HepG2 (cell line): ENCODE measurements at regions not wholly inside any gene's neighbourhood (a gene's known extent, or its start where the extent isn't known, plus 50 kb on each side); places are given as distances from the start of the nearest gene placed in this dataset.

Source experiments
- ATAC-seq: fragments of 200-7000 bp; cut with Tn5 transposase; 3 replicates; pipeline ENCODE4 v1.9.1; 2020; ENCODE audit warnings: mild to moderate bottlenecking, moderate library complexity
- BruUV-seq: library from RNA; stranded (reverse); fragments of 400-500 nt; replicated peaks from 2 replicates; lab custom pipeline; 2021; lab: Mats Ljungman, UMichigan
- CTCF ChIA-PET: fragments of 300-600 bp; formaldehyde crosslinking; extraction: SDS; loops from one replicate; lab custom pipeline; 2021; ENCODE audit warnings: low total read pairs, inconsistent platforms, low intra/inter-chr PET ratio; lab: Yijun Ruan, JAX
- POLR2A ChIA-PET: fragments of 350-600 bp; sonication (Branson Sonifier 250); formaldehyde crosslinking; loops from one replicate; lab custom pipeline; 2020; ENCODE audit warnings: antibody characterized with exemption, inconsistent platforms; lab: Yijun Ruan, JAX
- DNase-seq: peaks from one replicate; pipeline ENCODE4 v3.0.0-alpha.2; 2015; ENCODE audit warnings: low spot score
- FAIRE-seq: peaks from 3 replicates; lab custom pipeline; 2011; peaks lifted over from hg19 to GRCh38; lab: Jason Lieb, UNC
- H2AFZ ChIP-seq: one replicate; pipeline ENCODE4 v1.6.1; 2011; ENCODE audit warnings: low read length, inconsistent platforms
- H3K27ac ChIP-seq: fragments of 300-600 bp; 3 replicates; pipeline ENCODE4 v1.8.0; 2011; ENCODE audit warnings: mixed run types, mild to moderate bottlenecking, mixed read lengths, low read length, inconsistent platforms; ENCODE audit not compliant: insufficient read depth; ENCODE audit errors: extremely low read length
- H3K27me3 ChIP-seq, 2 experiments: fragments of 200-600 bp in 1 of 2; 2 replicates in 1 of 2; 3 replicates in 1 of 2; pipeline versions ENCODE4 v1.6.0 to v1.8.0; 2011; ENCODE audit warnings: low read length in 2 of 2, mild to moderate bottlenecking in 2 of 2, moderate library complexity in 2 of 2, inconsistent platforms in 1 of 2; ENCODE audit not compliant: insufficient read depth in 2 of 2, control insufficient read depth in 1 of 2
- H3K36me3 ChIP-seq, 2 experiments: fragments of 200-600 bp in 1 of 2; replicated peaks in 1 of 2; 2 replicates in 1 of 2; 3 replicates in 1 of 2; pipeline versions ENCODE4 v1.5.1 to v1.8.0; 2011; ENCODE audit warnings: low read length in 2 of 2, inconsistent platforms in 1 of 2; ENCODE audit not compliant: insufficient read depth in 2 of 2, control insufficient read depth in 1 of 2
- H3K4me1 ChIP-seq: 2 replicates; pipeline ENCODE4 v1.5.1; 2012; ENCODE audit warnings: low read length, inconsistent platforms; ENCODE audit not compliant: insufficient read depth
- H3K4me2 ChIP-seq: 2 replicates; pipeline ENCODE4 v1.6.0; 2011; ENCODE audit warnings: low read depth, low read length, inconsistent platforms
- H3K4me3 ChIP-seq, 3 experiments: fragments of 200-600 bp in 1 of 3; sonication (generic), shearing (Covaris generic) in 1 of 3; replicated peaks in 1 of 3; 2 replicates each; pipeline ENCODE4 v1.5.1; 2011 to 2016; ENCODE audit warnings: low read length in 3 of 3, inconsistent platforms in 2 of 3, low read depth in 2 of 3, mild to moderate bottlenecking in 2 of 3, control low read depth in 1 of 3, mixed read lengths in 1 of 3; ENCODE audit not compliant: insufficient read depth in 1 of 3
- H3K79me2 ChIP-seq: one replicate; pipeline ENCODE4 v1.6.1; 2011; ENCODE audit warnings: low read length, inconsistent platforms; ENCODE audit not compliant: insufficient read depth
- H3K9ac ChIP-seq: 2 replicates; pipeline ENCODE4 v1.6.0; 2011; ENCODE audit warnings: mild to moderate bottlenecking, low read depth, low read length, inconsistent platforms; ENCODE audit not compliant: insufficient read depth
- H3K9me3 ChIP-seq: 2 replicates; pipeline ENCODE4 v1.5.1; 2012; ENCODE audit warnings: mild to moderate bottlenecking, low read length
- H4K20me1 ChIP-seq: 2 replicates; pipeline ENCODE4 v1.6.0; 2011; ENCODE audit warnings: inconsistent platforms, mild to moderate bottlenecking, low read length, moderate library complexity; ENCODE audit not compliant: insufficient read depth
- FLYWCH1 ChIP-seq: sonication (generic); formaldehyde crosslinking; IDR thresholded peaks from 2 replicates; pipeline ENCODE4 v1.8.1; 2023; ENCODE audit warnings: mild to moderate bottlenecking, missing genetic modification reagents
- HMG20A ChIP-seq: IDR thresholded peaks from 2 replicates; pipeline ENCODE4 v1.6.1; 2016; ENCODE audit warnings: borderline replicate concordance
- KLF12 ChIP-seq: sonication (generic); formaldehyde crosslinking; IDR thresholded peaks from 2 replicates; pipeline ENCODE4 v1.4.0; 2020; ENCODE audit warnings: missing genetic modification reagents, borderline replicate concordance
- NFIC ChIP-seq: IDR thresholded peaks from 2 replicates; pipeline ENCODE4 v1.6.1; 2012; ENCODE audit warnings: mild to moderate bottlenecking, low read length, inconsistent platforms
- ZNF263 ChIP-seq: sonication (generic); formaldehyde crosslinking; IDR thresholded peaks from 2 replicates; pipeline ENCODE4 v1.4.0; 2020; ENCODE audit warnings: missing genetic modification reagents
- ZNF710 ChIP-seq: sonication (generic); formaldehyde crosslinking; IDR thresholded peaks from 2 replicates; pipeline ENCODE4 v1.5.0; 2020; ENCODE audit warnings: mild to moderate bottlenecking, missing genetic modification reagents, borderline replicate concordance
- WGBS: methylation state at CpG from one replicate; pipeline ENCODE4 v1.1.6; 2017; ENCODE audit warnings: low lambda C conversion rate; 5-methylcytosine and 5-hydroxymethylcytosine counted together
- in situ Hi-C: cut with HindIII; loops from 2 replicates; pipeline ENCODE4 v1.10.0; 2017; ENCODE audit warnings: low pct_unique_long_range_greater_than_20kb; ENCODE audit not compliant: extremely low pct_ligation_motif_present
- intact Hi-C: fragments of 100-400 bp; cut with micrococcal nuclease; formaldehyde crosslinking; loops from one replicate; pipeline ENCODE4 v1.10.0; 2022; ENCODE audit not compliant: unreplicated experiment

GRCh38 chr14:26929361-26929760 is 331.5 kb upstream of the NOVA1 start:
- ChIA-PET POLR2A (no interaction called here), CTCF (no interaction called here)
- intact Hi-C loops (no loop called here), in situ Hi-C loops (no loop called here)
- H3K9me3 ChIP-seq: peaks cover 79% of the 10 kb centered on the region
- no peak overlapping the region for H3K27ac ChIP-seq
- H3K4me1 ChIP-seq: no peaks in the 10 kb centered on the region
- ATAC-seq: no peak
- H3K4me2 ChIP-seq: no peak overlapping the region
- no peaks in the 10 kb centered on the region for H3K79me2 ChIP-seq
- TF ChIP-seq FLYWCH1 (CRISPR knock-in tag): no peak
- TF ChIP-seq ZNF263: no peak
- no peak for TF ChIP-seq KLF12 (CRISPR knock-in tag)
- TF ChIP-seq ZNF710 (CRISPR knock-in tag): no peak
- TF ChIP-seq HMG20A (CRISPR knock-in tag): no peak
- no peaks in the 10 kb centered on the region for H4K20me1 ChIP-seq
- WGBS: 4% methylated on average over 3 of the region's 3 CpGs
- no peaks in the 10 kb centered on the region for H3K27me3 ChIP-seq
- no TSS peak for BruUV-seq
- no peak overlapping the region for H2AFZ ChIP-seq
- H3K36me3 ChIP-seq: no peaks in the 10 kb centered on the region
- no peak overlapping the region for H3K4me3 ChIP-seq
- H3K9ac ChIP-seq: no peak overlapping the region
- no peak for FAIRE-seq
- no peak for DNase-seq

GRCh38 chr14:26930576-26930975 is 332.7 kb upstream of the NOVA1 start:
- no peak overlapping the region for H3K4me2 ChIP-seq
- H3K27ac ChIP-seq: no peak overlapping the region
- H3K27me3 ChIP-seq: no peaks in the 10 kb centered on the region
- no peaks in the 10 kb centered on the region for H3K36me3 ChIP-seq
- ATAC-seq: no peak
- no peaks in the 10 kb centered on the region for H3K4me1 ChIP-seq
- no peak overlapping the region for H3K4me3 ChIP-seq
- in situ Hi-C loops: no loop called here
- CTCF ChIA-PET: no interaction called here
- no peak for DNase-seq
- FAIRE-seq: no peak
- TF ChIP-seq NFIC: no peak
- H3K9me3 ChIP-seq: peaks cover 80% of the 10 kb centered on the region
- H2AFZ ChIP-seq: no peak overlapping the region
- H3K9ac ChIP-seq: no peak overlapping the region
- H4K20me1 ChIP-seq: no peaks in the 10 kb centered on the region
- intact Hi-C loops: no loop called here
- no TSS peak for BruUV-seq
- WGBS: 2% methylated on average over 2 of the region's 2 CpGs
- H3K79me2 ChIP-seq: no peaks in the 10 kb centered on the region
- POLR2A ChIA-PET: no interaction called here
